KOPT-K1 (cell line): ENCODE measurements at regions not wholly inside any gene's neighbourhood (a gene's known extent, or its start where the extent isn't known, plus 50 kb on each side); places are given as distances from the start of the nearest gene placed in this dataset.

Experiments used
- H3K27ac ChIP-seq: fragments of 200-600 bp; sonication (generic); 2 replicates; pipeline ENCODE4 v1.5.1; 2016; ENCODE audit warnings: antibody characterized with exemption, mild to moderate bottlenecking, low read depth, low read length; ENCODE audit not compliant: poor library complexity, severe bottlenecking
- H3K36me3 ChIP-seq: fragments of 200-600 bp; sonication (generic); 2 replicates; pipeline ENCODE4 v1.5.1; 2017; ENCODE audit warnings: antibody characterized with exemption, mild to moderate bottlenecking, low read length, moderate library complexity; ENCODE audit not compliant: insufficient read depth
- H3K9me3 ChIP-seq: fragments of 200-600 bp; sonication (generic); 2 replicates; pipeline ENCODE4 v1.5.1; 2017; ENCODE audit warnings: antibody characterized with exemption, low read length, mild to moderate bottlenecking; ENCODE audit not compliant: insufficient read depth, poor library complexity, severe bottlenecking

GRCh38 chr12:4089956-4090355, 183.6 kb upstream of the CCND2 start:
- H3K9me3 ChIP-seq = no peaks in the 10 kb centered on the region
- H3K27ac ChIP-seq = no peak overlapping the region
- H3K36me3 ChIP-seq = no peaks in the 10 kb centered on the region

GRCh38 chr12:4089121-4089606, 184.4 kb upstream of the CCND2 start:
- Histone ChIP-seq H3K36me3 (no peaks in the 10 kb centered on the region), H3K27ac (no peak overlapping the region), H3K9me3 (no peaks in the 10 kb centered on the region)

DNA sequence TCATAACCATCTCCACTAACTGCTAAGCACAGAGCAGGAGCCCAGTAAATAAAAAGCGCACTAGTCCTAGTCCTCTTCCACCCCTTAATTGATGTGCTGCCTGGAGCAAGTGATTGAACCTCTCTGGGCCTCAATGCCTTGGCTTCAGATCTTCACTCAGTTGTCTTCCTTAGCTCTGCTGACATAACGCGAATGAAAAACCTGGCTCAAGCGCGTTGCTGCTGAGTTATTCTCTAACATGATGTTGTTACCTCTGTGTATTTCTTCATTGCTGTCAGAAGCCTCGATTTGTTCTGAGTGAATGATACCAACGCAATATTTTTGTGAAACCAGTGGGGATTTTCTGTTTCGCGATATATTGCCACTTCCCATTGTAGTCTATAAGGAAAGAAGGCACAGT, 185.1 kb upstream of the CCND2 start:
- no peaks in the 10 kb centered on the region for H3K9me3 ChIP-seq
- no peak overlapping the region for H3K27ac ChIP-seq
- no peaks in the 10 kb centered on the region for H3K36me3 ChIP-seq

- Histone ChIP-seq H3K36me3 (no peaks in the 10 kb centered on the region), H3K27ac (no peak overlapping the region), H3K9me3 (no peaks in the 10 kb centered on the region)
These were observed 187.1 kb upstream of the CCND2 start for GRCh38 chr12:4086481-4086880.

DNA sequence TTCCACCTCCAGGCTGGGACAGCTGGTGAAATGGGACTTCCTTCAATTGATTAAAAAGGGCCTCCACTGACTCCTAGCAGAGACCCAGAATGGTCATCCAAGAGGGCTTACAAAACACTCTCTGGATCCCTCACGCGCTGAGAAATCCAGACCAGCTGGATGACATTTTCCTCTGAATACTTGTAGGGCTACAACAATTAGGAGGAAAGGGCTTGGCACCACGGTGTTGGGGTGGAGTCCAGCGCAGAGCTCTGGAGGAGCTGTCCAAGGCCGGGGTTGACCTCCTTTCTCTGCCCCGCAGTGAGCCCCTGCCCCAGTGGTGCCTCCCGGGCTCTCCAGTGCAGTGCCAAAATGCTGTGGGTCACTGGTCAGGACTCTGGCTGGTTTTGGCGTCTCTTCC, 189.0 kb upstream of the CCND2 start:
- Histone ChIP-seq H3K27ac (no peak overlapping the region), H3K9me3 (no peaks in the 10 kb centered on the region), H3K36me3 (no peaks in the 10 kb centered on the region)

GRCh38 chr12:4082809-4083403, 190.7 kb upstream of the CCND2 start:
- no peak overlapping the region for H3K27ac ChIP-seq
- peaks cover 5% of the 10 kb centered on the region for H3K9me3 ChIP-seq
- H3K36me3 ChIP-seq = no peaks in the 10 kb centered on the region

- Histone ChIP-seq H3K36me3 (no peaks in the 10 kb centered on the region), H3K27ac (no peak overlapping the region), H3K9me3 (peaks cover 8% of the 10 kb centered on the region)
These were observed 193.3 kb upstream of the CCND2 start for GRCh38 chr12:4080213-4080612.

GRCh38 chr12:4074129-4074528, 199.4 kb upstream of the CCND2 start:
- Histone ChIP-seq H3K27ac (no peak overlapping the region), H3K9me3 (peaks cover 6% of the 10 kb centered on the region), H3K36me3 (no peaks in the 10 kb centered on the region)

DNA sequence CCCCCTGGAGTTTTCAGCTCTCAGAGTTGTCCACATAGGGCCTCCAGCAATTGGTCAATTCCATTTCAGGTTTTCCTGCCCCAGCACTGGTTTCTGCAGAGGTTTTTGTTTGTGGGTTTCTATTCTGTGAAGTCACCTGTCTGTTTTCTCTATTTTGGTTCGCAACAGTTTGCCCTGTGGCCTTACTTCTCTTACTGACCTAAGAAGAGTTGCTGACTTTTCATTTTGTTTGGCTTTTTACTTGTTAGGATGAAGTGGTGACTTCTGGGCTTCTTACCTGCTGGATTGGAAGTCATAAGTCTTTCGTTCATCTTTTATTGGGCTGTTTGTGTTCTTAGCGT, 196.4 kb upstream of the PARP11 start:
- Histone ChIP-seq H3K9me3 (no peaks in the 10 kb centered on the region), H3K36me3 (no peaks in the 10 kb centered on the region), H3K27ac (no peak overlapping the region)

DNA sequence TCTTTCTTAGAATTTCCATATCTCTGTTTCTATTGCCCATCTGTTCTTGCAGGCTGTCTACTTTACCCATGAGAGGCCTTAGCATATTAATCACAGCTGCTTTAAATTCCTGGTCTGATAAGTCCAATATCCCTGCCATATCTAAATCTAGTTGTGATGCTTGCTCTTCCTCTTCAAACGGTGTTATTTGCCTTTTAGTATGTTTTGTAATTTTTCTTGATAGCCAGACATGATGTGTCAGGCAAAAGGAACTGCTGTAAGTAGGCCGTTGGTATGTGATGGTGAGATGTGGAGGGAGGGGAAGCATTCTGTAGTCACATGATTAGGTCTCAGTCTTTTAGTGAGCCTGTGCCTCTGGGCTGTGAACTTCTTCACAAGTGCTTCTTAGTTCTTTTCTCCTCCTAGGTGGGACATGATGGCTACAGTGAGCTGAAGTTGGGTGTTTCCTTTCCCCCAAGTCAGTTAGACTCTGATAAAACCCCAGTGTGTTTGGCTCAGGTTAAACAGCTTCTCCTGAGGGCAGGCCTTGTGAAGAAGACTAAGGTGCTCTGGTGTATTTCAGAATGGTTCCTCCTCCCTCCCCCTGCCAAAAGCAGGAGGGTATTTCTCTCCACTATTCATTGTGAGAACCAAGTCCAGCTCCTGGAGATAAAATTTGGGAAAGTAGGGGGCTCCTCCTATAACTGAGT, 195.9 kb upstream of the PARP11 start:
- H3K9me3 ChIP-seq = no peaks in the 10 kb centered on the region
- no peak overlapping the region for H3K27ac ChIP-seq
- no peaks in the 10 kb centered on the region for H3K36me3 ChIP-seq

DNA sequence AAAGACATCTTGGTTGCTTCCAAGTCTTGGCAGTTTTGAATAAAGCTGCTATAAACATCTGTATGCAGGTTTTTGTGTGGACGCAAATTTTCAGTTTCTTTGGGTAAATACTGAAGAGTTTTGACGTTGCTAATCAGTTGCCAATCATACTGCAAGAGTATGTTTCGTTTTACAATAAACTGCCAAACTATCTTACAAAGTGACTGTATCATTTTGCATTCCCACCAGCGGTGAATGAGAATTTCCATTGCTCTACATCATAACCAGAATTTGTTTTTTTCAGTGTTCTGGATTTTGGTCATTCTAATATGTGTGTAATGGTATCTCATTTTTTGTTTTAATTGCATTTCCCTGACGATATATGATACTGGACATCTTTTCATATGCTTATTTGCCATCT, 190.8 kb upstream of the PARP11 start:
- Histone ChIP-seq H3K36me3 (no peaks in the 10 kb centered on the region), H3K27ac (no peak overlapping the region), H3K9me3 (no peaks in the 10 kb centered on the region)

DNA sequence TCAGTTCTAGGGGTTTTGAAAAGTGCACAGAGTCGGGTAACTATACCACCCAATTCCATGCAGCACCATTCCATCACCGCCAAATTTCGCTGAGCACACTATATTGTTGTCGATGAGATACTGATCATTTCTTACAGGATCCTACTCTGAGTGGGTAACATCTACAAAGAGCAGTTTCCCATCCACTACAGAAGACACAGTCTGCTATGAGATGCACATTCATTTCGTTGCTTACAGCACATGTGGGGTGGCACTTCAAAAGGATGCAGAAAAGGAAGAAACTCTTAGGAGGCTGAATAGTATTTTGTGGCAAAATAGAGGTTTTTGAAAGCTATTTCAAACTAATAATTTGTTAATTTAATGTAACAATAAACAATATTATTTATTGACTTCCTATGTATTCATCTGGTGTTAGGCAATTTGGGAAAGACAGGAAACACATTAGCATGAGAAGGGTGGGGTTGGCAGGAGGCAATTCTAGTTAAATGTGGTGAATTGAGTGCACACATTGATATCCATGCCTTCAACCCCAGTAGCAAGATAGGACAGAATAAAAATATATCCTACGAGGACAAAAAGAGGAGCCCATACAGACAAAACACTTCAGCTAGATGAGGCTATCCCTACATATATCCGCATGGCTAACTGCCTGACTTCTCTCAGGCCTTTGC, 186.8 kb upstream of the PARP11 start:
- no peaks in the 10 kb centered on the region for H3K9me3 ChIP-seq
- H3K36me3 ChIP-seq = no peaks in the 10 kb centered on the region
- no peak overlapping the region for H3K27ac ChIP-seq

- H3K36me3 ChIP-seq = no peaks in the 10 kb centered on the region
- H3K27ac ChIP-seq = no peak overlapping the region
- H3K9me3 ChIP-seq = no peaks in the 10 kb centered on the region
These were observed 184.0 kb upstream of the PARP11 start for GRCh38 chr12:4056910-4057845.

GRCh38 chr12:4054630-4055029, 181.4 kb upstream of the PARP11 start:
- Histone ChIP-seq H3K9me3 (no peaks in the 10 kb centered on the region), H3K36me3 (no peaks in the 10 kb centered on the region), H3K27ac (no peak overlapping the region)

DNA sequence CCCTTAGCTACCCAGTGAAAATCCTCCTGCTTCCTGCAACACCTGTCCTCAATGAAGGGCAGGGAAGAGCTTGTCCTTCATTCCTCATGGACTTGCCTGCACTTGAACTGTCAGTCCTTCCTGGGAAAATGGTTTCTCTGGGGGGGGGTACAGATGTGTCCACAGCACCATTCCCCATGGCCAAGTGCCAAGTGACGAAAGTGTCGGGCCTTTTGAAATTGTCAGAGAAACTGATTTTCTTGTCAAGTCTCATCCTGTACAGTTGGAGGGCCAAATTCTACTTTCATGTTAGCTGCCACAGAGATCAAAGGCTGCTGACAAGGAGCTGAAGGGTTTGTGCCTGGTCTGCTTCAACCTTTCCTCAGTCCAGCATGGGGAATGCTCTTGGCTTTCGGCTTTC, 179.5 kb upstream of the PARP11 start:
- Histone ChIP-seq H3K27ac (no peak overlapping the region), H3K9me3 (no peaks in the 10 kb centered on the region), H3K36me3 (no peaks in the 10 kb centered on the region)
